Middle frontal gyrus (tissue), 1 donor: ENCODE measurements at regions not wholly inside any gene's neighbourhood (a gene's known extent, or its start where the extent isn't known, plus 50 kb on each side); places are given as distances from the start of the nearest gene placed in this dataset.

Source experiments
- DNase-seq: peaks from one replicate; pipeline ENCODE4 v3.0.0-alpha.2; 2015; ENCODE audit warnings: low spot score; ENCODE audit errors: extremely low spot score

- DNase-seq = no peak
These were observed 1436.4 kb downstream of the BRD1 start for GRCh38 chr22:48391171-48391711.

- DNase-seq = no peak
These were observed 1437.8 kb downstream of the BRD1 start for GRCh38 chr22:48389916-48390315.

GRCh38 chr22:48382197-48382596 is 1445.5 kb downstream of the BRD1 start:
- DNase-seq = no peak

GRCh38 chr22:48380016-48380665 is 1447.5 kb downstream of the BRD1 start:
- DNase-seq = no peak

GRCh38 chr22:48379371-48379770 is 1448.3 kb downstream of the BRD1 start:
- no peak for DNase-seq

- no peak for DNase-seq
These were observed 1449.0 kb downstream of the BRD1 start for GRCh38 chr22:48378673-48379072.

- no peak for DNase-seq
These were observed 1450.5 kb downstream of the BRD1 start for GRCh38 chr22:48376936-48377712.

GRCh38 chr22:48376428-48376827 is 1451.2 kb downstream of the BRD1 start:
- no peak for DNase-seq

- DNase-seq = no peak
These were observed 1454.0 kb downstream of the BRD1 start for GRCh38 chr22:48373626-48374173.

GRCh38 chr22:48372390-48372789 is 1455.3 kb downstream of the BRD1 start:
- DNase-seq = no peak

GRCh38 chr22:48371391-48371790 is 1456.3 kb downstream of the BRD1 start:
- DNase-seq = no peak

- DNase-seq = no peak
These were observed 1457.0 kb downstream of the BRD1 start for GRCh38 chr22:48370508-48371325.

- DNase-seq = no peak
These were observed 1457.7 kb downstream of the BRD1 start for GRCh38 chr22:48369789-48370507.

- no peak for DNase-seq
These were observed 1458.6 kb downstream of the BRD1 start for GRCh38 chr22:48368975-48369525.

- DNase-seq = no peak
These were observed 1459.9 kb downstream of the BRD1 start for GRCh38 chr22:48367731-48368130.

- no peak for DNase-seq
These were observed 1461.1 kb downstream of the BRD1 start for GRCh38 chr22:48366591-48366990.

GRCh38 chr22:48366056-48366455 is 1461.6 kb downstream of the BRD1 start:
- DNase-seq = no peak

GRCh38 chr22:48365386-48365785 is 1462.3 kb downstream of the BRD1 start:
- DNase-seq = no peak

- no peak for DNase-seq
These were observed 1464.8 kb downstream of the BRD1 start for GRCh38 chr22:48362721-48363404.

GRCh38 chr22:48361099-48361639 is 1466.5 kb downstream of the BRD1 start:
- DNase-seq = no peak
